GM21528 (cell line): ENCODE measurements at regions not wholly inside any gene's neighbourhood (a gene's known extent, or its start where the extent isn't known, plus 50 kb on each side); places are given as distances from the start of the nearest gene placed in this dataset.

ENCODE experiments used
- ATAC-seq: cut with Tn5 transposase; IDR thresholded peaks from one replicate; pipeline ENCODE4 v1.9.1; 2021; ENCODE audit warnings: mild to moderate bottlenecking, moderate library complexity; ENCODE audit not compliant: unreplicated experiment, low FRiP score

DNA sequence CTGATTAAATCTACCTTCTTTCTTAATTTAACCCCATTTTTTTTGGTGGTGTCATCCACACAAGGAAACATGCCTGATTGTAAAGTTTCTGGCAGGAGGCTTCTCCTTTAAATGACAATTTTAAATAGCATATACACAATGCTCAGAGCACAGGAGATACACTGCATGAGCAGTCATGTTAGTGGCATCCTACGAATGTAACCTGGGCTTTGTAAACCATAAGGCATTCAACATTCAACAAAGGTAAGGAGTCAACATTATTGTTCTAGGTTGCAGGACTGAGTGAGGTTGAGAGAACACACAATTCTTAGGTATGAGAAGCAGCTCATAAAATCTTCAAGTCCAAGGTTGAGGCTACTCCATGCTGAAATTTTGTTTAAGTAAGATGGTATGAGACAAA is 266.6 kb upstream of the SIX2 start:
- ATAC-seq, result no peak

DNA sequence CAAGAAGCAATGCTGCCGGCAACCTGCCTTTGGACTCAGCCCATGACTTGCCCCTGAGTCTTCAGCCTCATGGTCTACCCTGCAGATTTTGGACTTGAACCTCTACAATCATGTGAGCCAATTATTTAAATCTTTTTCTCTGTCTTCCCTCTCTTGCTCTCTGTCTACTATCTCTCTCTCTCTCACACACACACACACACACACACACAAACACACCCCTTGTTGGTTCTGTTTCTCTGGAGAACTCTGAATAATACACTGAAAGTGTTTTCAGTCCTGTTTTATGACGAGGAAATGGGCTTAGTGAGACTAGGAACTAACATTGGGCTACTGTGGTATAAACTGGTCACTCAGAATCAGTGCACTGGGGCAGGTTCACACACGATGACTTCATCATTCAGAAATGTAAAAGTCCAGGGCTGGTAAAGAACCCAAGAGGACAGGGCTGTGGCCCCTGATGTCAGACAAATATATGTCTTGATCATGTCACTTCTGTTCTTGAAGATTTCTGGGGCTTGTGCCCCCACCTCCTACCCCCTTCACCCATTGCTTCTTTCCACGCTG is 266.1 kb upstream of the SIX2 start:
- ATAC-seq, result no peak

DNA sequence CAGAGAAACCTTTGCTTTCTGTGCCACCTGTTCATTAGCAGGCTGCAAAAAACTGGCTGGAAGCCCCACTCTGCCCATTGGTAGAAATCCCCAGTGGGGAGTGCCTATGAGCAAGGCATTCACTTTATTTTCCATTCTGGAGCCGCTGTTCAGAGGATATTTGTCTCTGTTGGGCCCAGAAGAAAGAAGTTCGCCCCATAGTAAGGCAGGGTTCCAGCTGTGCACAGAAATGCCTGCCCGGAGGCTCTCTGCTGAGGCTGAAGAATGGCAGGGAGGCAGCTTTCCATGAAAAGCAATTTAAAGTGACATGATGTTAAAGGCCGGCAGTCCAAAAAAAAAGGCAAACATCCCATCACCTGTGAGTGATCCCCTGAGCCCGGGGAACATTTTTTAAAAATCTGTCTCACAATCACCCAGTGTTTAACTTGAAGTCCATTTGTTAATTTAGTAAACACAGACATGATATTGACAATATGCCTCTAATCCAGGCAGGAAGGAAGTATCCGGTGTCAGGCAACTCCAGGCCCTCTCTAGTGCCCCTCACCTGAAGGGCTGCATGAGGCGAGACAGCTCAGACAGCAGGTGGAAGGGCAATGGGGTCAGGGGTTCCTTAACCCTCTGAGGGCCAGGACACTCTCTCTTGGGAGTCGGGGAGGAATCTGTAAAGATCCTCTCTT is 265.1 kb upstream of the SIX2 start:
- no peak for ATAC-seq

DNA sequence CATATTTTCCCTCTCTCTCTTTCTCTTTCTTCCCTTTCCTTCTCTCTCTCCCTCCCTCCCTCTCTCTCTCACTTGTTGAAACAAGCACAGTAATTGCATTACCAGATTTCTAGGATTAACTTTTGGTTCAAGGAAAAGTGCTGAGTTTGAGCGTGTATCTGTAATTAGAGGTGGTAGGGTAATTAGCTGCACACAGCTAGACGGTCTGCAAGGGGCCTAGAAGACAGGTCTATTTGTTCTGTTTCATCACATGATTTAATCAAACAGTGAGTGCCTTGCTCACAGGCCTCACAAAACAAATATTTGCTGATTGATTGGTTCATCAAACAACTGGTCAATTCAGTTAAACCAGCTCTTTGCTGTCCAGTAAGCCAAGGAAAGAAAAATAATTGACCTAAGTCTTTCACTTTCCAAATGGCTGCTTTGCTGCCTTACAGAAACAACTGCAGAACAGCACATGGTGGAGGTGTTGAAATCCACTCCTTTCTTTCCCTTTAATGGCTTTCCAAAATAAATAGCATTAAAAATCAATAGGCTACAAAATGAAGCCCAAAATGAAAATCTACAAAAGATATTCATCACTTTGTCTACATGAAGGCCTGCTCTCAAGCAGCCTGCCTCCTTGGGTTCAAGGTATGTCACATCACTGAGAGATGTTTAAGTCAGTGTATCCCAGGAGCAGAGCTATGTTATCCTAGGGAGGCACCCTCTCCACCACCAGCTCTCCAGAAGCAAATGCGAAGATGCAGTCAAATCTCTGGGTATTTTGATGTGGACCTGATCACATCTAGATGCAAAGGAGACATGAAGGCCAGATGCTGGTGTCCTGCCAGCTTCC is 264.4 kb upstream of the SIX2 start:
- ATAC-seq, result no peak

DNA sequence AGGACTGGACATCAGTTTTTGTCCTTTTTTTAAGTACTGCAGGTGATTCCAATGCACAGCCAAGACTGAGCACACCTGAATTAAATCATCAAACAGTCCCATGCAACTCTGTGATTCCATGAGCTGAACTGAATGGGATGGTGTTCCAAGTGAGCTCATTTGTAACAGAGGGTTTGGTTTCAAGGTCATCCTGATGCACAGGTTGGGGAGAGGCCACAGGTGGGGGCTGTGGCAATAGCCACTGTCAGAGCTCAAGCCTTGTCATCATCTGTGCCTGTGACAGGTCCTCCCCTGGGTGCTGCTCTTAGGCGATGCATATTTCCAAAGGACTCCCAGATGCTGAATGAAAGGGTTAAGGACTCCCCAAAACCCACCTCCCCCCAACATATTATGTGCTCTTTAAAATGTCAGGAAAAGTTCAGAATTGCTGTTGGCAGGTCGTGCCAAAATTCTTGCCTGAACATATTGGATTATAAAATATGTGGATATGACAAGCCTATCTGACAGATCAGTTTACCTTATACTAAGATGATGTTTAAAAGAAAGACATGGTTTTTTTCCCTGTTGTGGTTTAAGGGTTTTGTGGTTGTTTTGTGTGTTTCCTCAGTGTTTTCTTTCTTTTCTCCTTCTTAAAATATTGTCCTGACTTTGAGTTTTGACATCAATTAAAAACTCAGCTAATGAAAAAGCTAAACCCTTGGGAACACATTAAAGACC is 263.5 kb upstream of the SIX2 start:
- ATAC-seq, result no peak

DNA sequence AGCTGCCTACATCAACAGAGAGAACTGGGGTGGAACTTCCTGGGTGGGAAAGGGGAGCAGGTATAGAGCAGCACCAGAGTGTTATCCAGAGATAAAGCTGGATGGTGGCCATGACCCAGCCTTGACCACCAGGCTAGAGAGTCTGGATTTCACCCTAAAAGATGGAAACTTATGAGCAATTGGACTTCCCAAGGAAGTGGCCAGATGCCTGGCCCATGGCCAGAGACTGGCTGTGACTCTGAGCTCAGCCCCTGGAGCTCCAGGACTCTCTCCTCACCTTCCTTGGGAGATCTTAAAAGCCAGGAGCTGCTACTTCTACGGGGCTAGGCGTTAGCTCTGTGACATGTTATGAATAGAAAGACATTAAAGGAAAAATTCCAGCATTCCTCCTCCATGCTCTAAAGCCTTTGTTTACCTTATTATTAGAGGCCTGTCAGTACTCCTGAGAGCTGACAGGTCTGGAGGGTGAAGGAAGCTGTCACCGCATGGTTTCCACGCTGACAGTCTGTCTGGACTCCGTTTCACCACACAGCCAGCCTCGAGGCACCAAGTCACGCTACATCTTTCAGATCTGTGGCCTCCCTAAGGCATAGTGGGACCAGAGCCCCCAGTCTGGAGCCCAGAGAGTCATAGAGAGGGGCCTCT is 260.0 kb upstream of the SIX2 start:
- no peak for ATAC-seq

DNA sequence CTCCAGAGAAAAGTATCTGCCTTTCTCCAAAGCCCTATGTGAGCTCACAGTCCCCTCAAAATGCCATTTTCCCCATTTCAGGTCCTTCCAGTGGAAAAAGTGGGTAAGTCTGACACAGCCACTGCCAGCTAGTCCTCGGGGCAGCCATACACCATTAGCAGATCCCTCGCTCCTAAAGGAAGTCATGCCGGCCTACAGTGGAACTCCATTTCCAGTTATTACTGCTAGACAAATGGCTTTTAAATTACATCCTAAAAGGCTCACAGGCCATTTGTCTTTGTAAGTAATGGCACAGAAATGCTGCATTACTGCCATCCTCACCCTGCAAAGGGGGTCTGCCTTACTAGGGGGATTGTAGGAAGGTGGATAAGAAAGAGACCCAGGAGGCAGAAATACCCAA is 259.4 kb upstream of the SIX2 start:
- no peak for ATAC-seq

DNA sequence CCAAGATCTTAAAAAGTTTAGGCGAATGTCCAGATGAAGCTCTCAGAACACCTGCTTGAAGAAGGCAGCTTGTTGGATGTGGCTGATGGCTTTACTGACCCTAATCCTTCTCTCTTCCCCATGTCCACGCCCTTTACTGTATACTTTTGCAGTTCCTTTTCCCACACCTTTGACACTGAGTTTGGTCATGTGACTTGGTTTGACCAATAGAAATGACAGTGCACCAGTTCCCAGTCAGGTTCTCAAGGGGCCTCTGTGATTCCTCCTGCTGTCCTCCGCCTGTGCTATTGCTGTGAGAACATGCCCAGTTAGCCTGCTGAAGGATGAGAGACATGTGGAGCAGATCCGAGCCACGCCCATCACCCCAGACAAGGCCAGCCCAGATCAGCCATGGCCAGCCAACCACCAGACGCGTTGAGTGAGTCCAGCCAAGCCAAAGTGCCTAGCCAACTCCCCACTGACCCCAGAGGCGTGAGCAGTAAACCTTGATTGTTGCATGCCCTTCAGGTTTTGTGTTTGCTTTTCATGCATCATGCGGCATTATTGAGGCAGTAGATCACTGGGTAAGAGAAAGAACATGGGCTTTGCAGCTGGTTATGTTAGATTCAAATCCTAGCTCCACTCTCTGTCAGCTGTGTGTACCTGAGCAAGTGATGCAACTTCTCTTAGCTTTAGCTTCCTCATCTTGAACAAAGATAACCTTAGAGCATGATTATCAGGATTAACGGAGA is 258.0 kb upstream of the SIX2 start:
- ATAC-seq, result no peak

DNA sequence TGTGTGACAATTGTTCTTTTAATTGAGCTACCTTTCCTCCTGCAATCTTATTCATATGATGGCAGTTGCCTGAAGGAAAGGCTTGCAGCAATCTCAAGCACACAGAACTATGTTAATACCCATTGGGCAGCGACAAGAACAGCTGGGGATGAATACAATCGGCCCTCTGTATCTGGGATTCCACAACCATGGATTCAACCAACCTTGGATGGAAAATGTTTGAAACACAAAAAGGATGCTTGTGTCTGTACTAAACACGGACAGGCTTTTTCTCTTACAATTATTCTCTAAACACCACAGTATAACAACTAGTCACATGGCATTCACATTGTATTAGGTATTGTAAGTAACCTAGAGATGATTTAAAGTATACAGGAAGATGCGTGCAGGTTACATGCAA is 256.1 kb upstream of the SIX2 start:
- no peak for ATAC-seq

DNA sequence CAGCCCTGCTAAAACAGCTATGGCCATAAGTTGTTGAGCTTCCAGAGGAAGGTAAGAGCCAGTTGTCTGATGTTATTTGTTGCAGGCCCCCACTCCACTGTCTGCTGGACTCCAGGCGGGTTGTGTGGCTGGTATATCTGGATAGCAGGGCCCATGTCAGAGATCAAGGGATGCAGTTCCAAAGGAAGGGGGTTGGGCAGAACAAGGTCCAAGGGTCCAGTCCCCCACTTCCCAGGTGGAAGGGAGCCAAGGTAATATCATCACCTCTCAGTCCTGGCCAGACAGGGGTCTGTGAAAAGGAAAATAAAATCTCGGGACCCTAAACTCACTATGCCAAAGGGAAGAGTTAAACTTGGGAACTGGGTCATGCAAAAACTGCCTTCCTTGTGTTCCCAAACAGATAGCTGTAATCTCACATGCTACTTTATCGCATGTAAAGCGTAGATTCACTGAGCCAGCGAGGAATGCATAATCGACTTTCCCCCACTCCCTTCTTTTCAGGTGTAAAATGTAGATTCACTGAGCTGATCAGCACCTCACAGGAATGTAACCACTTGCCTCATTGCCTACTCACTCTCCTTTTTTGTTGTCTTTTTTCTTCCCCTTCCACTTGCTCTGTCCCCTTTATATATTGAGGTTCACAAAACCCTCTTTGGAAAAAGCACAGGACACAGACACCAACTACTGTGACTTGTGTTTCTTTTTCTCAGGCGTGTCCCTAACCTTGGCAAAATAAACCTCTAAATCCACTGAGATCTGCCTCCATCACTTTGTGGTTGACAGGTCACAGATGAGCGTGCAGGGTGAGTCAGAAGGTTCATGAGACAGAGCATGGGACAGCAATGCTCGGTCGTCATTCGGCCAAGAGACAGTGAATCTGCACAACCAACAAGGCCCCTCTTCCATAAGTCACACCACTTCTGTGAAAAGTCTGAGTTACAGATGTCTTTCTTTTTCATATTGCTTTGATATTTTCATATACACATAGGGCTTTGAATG is 255.3 kb upstream of the SIX2 start:
- no peak for ATAC-seq

DNA sequence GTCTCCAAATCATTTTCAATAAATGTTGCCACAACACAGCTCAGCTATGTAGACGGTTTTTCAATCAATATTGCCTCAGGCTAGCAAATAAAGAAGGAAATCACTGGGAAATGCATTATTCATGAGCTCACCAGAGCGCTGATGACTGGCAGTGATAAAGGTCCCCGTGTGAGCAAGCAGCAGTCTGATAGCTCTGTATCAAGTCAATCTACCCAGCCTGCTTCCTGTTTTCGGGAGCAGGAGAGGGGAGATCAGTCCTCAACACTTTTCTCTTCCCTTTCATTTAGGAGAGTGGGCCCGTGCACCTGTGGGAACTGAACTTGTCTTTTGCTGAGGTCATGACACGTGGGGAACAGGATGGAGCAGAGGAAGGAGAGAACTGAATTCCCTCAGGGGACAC is 253.9 kb upstream of the SIX2 start:
- no peak for ATAC-seq

DNA sequence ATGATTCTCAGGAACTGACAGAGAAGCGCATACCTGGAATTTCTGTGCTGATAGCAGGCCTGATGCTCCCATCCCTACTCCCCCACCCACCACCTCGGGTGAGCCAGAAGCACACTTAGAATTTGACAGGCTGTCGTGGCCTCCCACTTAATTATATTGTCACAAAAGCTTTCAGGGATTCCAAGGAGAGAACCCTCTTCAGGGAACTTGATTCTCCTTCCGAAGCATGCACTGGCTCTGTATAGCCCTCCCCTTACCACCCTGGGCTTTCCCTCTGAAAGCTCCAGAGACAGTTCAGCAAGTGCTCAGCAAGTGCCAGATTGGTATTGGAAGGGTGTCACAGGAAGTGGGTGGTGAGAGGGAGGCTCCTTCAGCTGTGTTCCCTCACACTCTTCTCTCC is 252.5 kb upstream of the SIX2 start:
- no peak for ATAC-seq

DNA sequence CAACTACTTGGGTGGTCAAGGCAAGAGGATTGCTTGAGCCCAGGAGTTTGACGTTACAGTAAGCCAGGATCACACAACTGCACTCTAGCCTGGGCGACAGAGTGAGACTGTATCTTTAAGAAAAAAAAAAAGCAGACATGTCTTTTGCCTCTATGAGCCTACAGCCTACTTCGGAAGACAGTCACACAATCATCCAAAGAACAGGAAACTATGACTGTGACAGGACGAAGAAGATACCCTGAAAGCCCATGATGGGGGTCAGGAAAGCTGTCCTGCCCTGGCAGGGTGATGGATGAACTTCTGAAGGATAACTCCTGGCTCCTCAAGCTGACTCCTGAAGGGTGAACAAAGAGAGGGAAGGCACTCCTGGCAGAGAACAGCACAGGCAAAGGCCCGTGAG is 251.7 kb upstream of the SIX2 start:
- ATAC-seq, result no peak

DNA sequence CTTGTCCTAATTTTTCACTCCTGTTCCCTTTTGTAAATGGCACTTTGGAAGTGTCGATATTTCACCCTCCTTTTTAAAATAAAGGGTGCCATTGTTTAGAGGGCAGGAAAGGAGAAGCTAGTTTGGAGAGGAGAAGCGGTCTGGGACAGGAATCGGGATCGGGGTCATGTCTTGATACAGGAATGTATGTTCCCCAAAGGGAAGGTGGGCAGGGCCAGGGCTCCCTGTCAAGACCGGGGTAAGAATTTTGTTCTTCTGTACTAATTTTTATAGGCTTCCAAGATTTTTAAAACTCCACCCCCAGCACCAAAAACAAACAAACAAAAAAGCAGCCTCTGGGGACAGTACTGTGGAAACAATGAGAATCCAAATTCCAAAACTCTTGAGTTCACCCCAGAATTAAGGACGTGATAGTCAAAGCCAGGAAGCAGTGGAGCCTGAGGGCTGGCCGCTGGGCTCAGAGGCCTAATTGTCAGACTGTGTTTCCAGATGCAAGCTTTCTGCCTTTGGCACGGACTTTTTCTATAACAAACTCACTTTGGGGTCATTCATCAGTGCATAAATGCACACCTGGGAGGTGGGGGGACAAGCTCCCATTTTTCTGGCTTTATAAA is 250.4 kb upstream of the SIX2 start:
- ATAC-seq, result no peak

DNA sequence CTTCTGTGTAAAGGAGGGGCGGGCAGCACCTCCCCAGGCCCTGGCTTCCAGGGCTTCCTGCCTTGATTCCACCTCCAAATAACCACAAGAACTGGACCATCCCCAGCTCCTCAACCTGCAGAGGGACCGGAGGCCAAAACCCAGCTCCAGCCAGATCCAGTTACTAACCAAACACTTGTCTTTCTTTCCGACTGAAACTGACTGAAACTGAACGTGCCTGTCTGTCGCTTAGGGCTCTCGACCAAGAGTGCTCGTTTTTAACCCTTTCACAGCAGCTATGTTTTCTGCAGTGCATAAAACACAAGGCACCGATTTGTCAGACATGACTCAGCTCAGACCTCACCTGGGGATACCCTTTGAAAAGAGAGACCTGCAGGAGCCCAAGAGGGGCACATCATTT is 249.9 kb upstream of the SIX2 start:
- no peak for ATAC-seq

DNA sequence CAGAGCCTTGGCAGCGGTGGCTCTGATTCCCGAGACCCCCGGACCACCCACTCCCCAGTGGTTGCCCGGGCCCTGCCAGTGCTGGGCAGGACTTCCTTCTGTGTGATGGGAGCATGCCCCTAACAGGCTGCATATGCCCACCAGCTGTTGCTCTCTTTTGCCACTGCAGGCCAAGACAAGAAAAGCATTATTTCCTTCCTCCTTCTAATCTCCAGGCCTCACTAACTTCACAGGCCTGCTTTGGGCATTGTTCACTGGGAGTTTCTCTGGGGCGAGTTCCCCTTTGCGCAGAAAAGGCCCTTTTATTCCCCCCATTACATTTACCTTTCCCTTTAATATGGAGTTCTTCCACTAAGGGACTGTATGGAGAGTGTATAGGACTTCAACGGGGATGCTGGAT is 249.1 kb upstream of the SIX2 start:
- no peak for ATAC-seq

DNA sequence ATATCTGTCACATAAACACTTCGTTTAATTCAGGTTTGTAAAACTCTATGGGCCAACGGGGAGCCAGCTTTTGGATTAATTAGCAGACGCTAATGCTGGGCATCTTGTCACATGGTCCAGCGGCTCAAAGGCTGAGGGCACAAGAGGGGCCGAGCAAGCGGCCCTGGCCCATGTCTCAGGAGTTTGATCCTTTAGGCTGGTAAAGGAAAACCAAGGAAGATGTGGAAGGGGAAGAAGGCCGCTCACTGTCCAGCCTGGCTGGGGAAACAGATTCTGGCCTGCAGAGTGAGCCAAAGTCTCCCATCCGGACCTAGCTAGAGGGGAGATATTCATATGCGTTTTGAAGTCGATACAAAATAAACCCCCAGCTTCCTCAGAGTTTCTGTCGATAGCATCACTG is 248.6 kb upstream of the SIX2 start:
- no peak for ATAC-seq

DNA sequence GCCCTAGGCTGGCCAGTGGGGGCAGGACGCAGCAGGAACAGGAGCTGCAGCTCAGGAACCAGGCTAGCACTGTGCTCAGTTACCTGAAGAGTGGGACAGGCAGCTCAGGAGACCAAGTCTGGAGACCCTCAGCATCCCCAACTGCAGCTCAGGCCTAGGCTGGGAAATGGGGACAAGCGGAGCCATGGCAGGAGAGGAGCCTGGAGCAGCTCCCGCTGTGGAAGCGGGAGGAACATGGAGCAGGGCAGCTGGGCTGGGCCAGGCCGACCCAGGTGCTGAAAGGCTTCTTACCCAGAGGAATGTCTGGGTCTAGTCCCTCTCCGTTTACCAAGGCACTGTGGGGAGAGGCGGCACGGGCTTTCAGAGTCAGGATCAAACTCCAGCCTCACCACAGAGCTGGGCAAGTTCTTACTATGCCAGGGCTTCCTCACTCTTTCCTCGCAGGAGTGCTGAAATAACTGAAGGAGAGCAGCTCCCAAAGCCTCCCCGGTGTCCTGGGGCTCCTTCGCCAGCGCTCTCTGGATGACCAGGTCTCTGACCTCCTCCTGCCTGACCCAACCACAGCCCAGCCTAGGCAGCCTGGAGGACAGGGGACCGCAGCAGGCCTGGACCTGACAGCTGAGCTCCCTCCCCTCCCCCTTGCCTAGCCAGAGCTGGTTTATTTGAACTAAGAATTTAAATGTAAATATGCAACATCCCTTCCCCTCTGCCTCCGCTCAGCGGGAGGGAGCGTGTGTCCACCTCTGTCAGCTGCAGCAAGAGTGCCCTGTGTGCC is 247.8 kb upstream of the SIX2 start:
- no peak for ATAC-seq
